HG03045 (cell line): ENCODE measurements at regions not wholly inside any gene's neighbourhood (a gene's known extent, or its start where the extent isn't known, plus 50 kb on each side); places are given as distances from the start of the nearest gene placed in this dataset.
"Not testable (repeated sequence)": the region's sequence is repeated elsewhere in the genome, so short reads cannot be mapped to it uniquely, and the experiment has no call there.

Source experiments
- ATAC-seq: cut with Tn5 transposase; IDR thresholded peaks from one replicate; pipeline ENCODE4 v1.9.1; 2021; ENCODE audit warnings: mild to moderate bottlenecking, moderate library complexity; ENCODE audit not compliant: unreplicated experiment

DNA sequence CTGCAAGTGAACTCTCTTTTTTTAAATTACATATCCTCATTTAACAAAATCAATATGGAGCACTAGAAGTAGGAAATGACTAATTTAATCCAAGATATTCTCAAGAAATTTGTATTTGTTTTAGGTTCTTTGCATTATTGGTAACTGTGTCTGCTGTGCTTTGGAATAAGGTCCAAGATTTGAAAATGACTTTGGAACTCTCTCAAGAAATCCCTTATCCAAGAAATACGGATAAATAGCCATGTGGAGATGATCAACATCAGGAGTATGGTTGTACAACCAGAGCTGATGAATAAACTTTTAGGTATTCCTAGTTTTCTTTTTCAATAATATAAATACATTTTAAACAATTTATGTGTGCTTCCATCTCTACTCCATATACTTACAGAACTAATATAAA lies 279.9 kb upstream of the SEMA3C start:
- no peak for ATAC-seq

DNA sequence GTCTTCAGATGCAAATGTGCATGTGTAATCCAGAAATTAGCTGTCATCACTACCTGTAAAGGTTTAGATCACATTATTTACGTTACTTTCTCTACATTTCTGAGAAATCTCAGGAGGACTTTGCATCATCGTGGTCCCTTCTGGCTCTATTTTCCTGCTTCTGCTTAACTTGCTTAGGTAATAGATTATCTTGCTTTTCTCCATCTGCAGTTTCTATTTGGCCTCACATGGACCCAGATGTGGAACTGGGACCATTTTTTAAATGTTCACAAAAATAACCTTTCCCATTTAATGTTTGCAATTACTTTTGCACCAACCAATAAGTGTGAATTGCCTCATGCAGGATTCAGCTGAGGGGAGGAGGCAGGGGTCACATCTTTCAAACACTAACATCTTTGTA lies 278.4 kb upstream of the SEMA3C start:
- ATAC-seq: no peak

DNA sequence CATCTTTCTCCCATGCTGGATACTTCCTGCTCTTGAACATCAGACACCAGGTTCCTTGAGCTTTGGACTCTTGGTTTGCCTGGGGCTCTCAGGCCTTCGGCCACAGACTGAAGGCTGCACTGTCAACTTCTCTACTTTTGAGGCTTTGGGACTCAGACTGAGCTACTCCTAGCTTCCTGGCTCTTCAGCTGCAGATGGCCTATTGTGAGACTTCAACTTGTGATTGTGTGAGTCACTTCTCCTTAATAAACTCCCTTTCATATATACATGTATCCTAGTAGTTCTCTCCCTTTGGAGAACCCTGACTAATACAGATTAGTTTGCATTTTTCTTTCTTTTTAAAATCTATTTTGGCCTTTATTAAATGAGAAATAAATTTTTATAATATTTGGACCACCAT lies 276.2 kb upstream of the SEMA3C start:
- no peak for ATAC-seq

DNA sequence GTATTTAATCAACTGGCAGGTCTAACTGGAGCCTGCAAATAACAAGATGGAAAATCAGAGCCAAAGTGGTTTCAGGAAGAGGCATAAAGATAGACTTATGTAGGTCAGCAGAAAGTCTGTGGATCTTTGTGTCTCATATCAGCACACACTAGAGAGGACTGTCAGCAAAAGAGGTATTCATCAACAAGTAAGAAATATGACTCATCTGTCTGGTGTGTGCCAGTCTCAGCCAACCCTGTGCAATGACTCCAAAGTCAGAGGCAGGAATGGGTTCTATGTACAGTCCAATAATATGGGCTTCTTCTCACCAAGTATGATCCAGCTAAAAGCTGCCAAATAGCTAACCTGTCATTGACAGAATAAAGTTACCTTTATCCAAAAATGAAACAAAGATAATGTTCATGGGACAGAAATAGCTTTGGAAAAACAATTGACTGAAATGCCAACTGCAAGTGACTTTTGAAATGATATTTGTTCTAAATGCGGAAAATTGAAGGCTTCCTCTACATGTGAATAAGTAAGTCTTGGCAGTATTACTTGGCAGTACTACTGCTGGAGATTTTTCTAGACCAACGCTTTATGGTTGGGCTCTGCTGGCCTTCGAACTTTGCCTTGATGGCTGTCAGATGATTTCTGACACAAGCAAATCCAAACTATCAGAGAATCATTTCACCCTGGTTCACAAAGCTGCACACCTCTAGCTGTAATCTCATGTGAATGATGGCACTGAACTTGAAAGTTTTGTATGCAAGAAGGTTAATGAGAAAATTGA lies 272.3 kb upstream of the SEMA3C start:
- ATAC-seq: no peak

- ATAC-seq: no peak
These were observed 268.9 kb upstream of the SEMA3C start for GRCh38 chr7:81187753-81188152.

DNA sequence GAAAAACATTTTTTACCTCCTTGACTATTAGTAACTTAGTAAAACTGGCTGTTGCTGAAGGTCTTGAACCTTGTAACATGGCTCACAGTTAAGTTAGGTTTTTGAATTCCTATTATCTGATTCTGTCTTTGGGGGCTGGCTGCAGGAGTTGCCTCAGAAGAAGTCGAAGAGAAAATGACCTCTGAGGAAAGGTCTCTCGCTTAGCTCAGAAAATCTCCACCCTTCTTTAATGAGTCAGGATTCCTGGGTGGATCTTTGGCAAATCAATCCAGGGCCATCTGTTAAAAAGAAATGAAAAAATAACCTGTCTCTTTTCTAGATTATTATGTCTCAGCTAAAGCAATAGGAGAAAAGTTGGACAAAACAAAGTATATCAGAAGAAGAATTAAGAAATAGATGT lies 267.8 kb upstream of the SEMA3C start:
- no peak for ATAC-seq

DNA sequence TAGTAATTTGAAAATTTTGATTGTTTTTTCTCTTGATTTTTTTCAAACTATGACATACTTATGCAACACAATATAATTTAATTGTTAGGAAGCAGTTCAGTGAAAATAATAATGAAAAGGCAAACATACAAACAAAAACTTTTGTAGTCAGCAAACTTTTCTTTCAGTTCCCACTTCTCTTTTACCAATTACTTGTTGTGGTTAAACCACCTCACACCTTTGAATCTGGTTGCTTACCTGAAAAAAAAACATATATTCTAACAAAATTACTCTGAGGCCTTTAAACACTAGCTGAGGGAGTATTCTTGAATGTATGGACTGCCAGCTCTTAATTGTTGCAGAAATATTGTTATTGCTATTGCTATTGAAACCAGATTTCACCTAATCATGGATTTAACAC lies 266.2 kb upstream of the SEMA3C start:
- ATAC-seq: no peak

- no peak for ATAC-seq
These were observed 264.5 kb upstream of the SEMA3C start for GRCh38 chr7:81183326-81183725.

- ATAC-seq: not testable (repeated sequence)
These were observed 263.2 kb upstream of the SEMA3C start for GRCh38 chr7:81182056-81182455.

- ATAC-seq: no peak
These were observed 262.2 kb upstream of the SEMA3C start for GRCh38 chr7:81181066-81181465.

DNA sequence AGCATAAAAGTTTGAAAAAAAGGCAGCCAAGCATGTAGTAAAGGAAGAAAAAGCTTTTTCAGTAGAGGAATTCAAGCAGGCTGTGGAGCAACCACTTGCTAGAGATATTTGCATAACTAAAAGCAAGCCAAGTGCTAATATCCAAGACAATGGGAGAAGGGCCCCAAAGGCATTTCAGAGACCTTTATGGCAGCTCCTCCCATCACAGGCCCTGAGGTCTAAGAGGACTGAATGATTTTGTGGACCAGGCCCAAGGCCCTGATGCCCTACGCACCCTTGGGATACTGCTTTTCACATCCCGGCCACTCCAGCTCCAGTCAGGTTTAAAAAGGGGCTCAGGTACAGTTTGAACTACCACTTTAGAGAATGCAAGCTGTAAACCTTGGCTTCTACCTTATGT lies 261.7 kb upstream of the SEMA3C start:
- no peak for ATAC-seq

GRCh38 chr7:81175275-81175940 lies 256.6 kb upstream of the SEMA3C start:
- no peak for ATAC-seq

GRCh38 chr7:81173766-81174281 lies 255.0 kb upstream of the SEMA3C start:
- no peak for ATAC-seq

- ATAC-seq: no peak
These were observed 251.4 kb upstream of the SEMA3C start for GRCh38 chr7:81170291-81170690.

DNA sequence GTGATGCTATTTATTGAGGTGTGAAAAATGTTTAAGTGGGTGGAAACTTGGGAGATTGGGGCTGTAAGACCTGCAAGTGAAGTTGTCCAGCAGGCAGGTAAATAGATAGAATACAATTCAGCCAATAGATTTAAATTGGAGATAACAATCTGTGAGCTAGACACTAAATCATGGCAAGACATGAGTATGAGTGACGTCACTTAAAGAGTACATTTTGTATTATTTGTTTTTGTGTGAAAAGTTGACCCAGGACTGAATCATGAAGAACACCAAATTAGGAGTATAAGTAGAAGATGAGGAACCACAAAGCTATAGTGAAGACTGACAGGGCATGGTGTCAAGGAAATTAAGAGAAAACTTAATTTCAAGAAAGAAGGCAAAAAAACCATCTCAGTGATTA lies 249.1 kb upstream of the SEMA3C start:
- no peak for ATAC-seq

- ATAC-seq: no peak
These were observed 246.2 kb upstream of the SEMA3C start for GRCh38 chr7:81165070-81165469.

DNA sequence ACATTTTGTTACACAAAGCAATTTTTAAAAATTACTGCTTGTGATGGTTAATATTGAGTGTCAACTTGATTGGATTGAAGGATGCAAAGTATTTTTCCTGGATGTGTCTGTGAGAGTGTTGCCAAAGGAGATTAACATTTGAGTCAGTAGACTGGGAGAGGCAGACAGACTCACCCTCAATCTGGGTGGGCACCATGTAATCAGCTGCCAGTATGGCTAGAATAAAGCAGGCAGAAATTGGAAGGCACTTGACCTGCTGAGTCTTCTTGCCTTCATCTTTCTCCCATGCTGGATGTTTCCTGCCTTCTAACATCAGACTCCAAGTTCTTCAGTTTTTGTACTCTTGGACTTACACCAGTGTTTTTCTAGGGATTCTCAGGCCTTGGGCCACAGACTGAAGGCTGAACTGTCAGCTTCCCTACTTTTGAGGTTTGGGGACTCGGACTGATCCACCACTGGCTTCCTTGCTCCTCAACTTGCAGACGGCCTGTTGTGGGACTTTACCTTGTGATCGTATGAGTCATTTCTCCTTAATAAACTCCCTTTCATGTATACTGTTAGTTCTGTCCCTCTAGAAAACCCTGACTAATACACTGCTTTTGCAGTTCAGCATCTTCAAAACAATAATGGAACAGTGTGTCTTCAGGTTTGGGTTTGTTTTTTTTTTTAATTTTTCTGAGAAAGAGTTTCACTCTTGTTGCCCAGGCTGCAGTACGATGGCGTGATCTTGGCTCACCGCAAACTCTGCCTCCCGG lies 244.1 kb upstream of the SEMA3C start:
- no peak for ATAC-seq

GRCh38 chr7:81162234-81162633 lies 243.4 kb upstream of the SEMA3C start:
- ATAC-seq: no peak

GRCh38 chr7:81161451-81162075 lies 242.7 kb upstream of the SEMA3C start:
- no peak for ATAC-seq

DNA sequence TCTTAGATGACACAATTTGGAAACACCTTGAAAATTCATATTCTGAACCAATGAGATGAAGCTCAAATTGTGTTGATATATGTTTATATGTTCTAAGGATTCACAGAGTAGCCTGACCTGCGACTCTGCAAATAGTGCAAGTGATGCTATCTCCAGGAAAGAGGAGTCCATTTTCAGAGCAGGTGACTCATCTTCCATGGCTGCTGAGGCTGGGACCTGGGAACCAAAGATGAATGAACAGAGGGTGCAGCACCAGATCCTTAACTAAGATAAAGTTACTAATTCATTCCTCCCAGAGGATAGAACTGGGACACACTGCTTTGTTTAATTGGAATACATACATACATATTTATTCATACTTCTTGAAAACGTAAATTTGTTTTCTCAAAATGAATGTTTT lies 240.6 kb upstream of the SEMA3C start:
- ATAC-seq: no peak

DNA sequence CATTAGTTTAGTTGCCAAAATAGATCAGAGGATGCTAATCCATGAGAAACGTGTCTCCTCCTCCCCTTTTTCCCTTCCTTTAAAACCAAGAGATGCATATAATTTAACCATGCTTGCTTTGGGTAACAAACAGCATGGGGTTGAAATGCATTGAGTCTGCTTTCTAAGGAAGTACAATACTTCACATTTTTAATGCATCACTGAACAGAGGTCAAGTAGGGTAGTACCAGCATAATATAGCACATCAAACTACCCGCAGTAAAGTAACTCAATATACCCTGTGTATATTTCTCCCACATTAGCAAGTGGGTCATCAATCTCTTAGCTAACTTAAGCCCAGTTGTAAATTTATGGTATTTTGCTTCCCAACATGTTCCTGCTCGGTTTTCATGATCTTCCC lies 239.3 kb upstream of the SEMA3C start:
- no peak for ATAC-seq
